Esophagus squamous epithelium (tissue), 4 donors: ENCODE measurements at regions not wholly inside any gene's neighbourhood (a gene's known extent, or its start where the extent isn't known, plus 50 kb on each side); places are given as distances from the start of the nearest gene placed in this dataset.

Source experiments
- POLR2A ChIP-seq, 4 donors: fragments of 450-650 bp; IDR thresholded peaks; one replicate each; pipeline ENCODE4 v1.6.1; 2017; ENCODE audit warnings: antibody characterized with exemption in 4 of 4, mild to moderate bottlenecking in 4 of 4, moderate library complexity in 3 of 4
- TF ChIP-seq, protein P1 (sequence below), 6 experiments: fragments of 450-650 bp in 4 of 6; fragments of 200-600 bp in 2 of 6; sonication (generic) in 2 of 6; IDR thresholded peaks; one replicate each; pipeline ENCODE4 v1.5.1; 2016 to 2019; ENCODE audit warnings: antibody characterized with exemption in 6 of 6, mild to moderate bottlenecking in 4 of 6, moderate library complexity in 4 of 6

- TF ChIP-seq, protein P1, sequence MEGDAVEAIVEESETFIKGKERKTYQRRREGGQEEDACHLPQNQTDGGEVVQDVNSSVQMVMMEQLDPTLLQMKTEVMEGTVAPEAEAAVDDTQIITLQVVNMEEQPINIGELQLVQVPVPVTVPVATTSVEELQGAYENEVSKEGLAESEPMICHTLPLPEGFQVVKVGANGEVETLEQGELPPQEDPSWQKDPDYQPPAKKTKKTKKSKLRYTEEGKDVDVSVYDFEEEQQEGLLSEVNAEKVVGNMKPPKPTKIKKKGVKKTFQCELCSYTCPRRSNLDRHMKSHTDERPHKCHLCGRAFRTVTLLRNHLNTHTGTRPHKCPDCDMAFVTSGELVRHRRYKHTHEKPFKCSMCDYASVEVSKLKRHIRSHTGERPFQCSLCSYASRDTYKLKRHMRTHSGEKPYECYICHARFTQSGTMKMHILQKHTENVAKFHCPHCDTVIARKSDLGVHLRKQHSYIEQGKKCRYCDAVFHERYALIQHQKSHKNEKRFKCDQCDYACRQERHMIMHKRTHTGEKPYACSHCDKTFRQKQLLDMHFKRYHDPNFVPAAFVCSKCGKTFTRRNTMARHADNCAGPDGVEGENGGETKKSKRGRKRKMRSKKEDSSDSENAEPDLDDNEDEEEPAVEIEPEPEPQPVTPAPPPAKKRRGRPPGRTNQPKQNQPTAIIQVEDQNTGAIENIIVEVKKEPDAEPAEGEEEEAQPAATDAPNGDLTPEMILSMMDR (IDR thresholded peaks at IDR 0.05): no peak
- no peak for TF ChIP-seq POLR2A (IDR thresholded peaks at IDR 0.05)
Measured at GRCh38 chrX:128927363-128927762, 595.9 kb downstream of the SMARCA1 start.
